ENCODE measurements at regions not wholly inside any gene's neighbourhood (a gene's known extent, or its start where the extent isn't known, plus 50 kb on each side); places are given as distances from the start of the nearest gene placed in this dataset.
"Not testable (repeated sequence)": the region's sequence is repeated elsewhere in the genome, so short reads cannot be mapped to it uniquely, and the experiment has no call there.

DNA sequence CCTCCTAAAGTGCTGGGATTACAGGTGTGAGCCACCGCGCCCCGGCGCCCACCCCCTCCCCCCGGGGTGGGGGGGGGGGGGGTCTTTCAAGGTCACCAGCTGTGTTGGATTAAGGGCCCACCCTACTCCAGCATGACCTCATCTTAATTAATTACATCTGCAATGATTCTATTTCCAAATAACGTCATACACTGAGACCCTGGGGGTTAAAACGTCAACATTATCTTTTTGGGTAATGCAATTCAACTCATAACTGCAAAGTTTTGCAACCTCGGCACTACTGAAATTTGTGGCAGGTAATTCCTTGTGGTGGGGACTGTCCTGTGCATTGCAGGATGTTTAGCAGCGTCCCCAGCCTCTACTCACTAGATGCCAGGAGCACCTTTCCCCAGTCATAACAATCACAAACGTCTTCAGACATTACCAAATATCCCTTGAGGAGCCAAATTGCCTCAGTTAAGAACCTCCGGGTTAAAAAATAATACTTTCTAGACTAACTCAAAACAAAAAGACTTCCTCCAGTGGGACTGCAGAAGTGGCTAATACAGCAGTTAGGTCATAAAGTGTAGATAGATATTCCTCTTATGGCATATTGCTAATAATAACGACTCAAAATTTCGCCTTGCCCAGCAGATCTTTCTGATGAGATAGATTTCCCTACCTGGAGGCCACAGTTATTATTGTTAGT, 233.0 kb upstream of the KAZN start:
- DNase-seq = no peak

DNA sequence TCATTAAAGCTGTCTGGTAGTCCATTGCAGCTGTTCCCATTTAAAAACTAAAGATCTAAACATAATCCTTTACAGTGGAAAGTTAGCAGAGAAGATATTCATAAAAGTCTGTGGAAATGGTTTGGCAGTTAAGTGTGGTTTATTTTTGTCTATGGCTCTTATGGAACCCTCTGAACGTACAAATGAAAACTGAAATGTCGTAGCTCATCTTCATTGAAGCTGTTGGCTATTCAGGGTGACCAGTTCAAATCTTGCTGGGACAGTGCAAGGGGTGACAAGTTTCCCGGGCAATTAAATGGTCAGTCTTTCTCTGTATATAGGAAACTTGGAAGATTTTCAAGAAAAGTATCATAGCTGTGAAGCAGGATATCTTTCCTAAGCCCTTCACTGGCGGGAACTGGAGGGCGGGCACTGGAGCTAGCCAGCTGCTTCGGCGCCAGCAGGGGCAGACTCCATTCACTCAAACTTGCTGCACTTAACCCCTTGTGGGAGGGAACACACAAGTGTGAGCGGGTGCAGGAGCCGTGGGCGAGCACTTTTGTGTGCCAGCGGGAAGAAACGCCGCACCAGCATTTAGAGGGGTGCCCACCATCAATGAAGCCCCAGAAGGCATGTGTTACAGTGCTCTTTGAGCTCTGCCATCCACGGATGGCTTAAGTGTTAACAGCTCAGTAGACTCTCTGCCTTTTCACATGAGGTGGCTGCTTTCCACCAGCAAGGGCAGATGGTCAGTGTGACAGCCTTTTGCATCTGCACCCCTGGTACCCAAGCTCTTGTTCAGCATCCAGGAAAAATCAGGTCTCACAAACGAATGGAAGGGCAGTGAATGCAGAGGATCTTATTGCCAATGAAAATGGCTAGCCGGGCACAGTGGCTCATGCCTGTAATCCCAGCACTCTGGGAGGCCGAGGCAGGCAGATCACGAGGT, 232.1 kb upstream of the KAZN start:
- no peak for DNase-seq

- DNase-seq = no peak
Observed at GRCh38 chr1:14367451-14367850, 231.0 kb upstream of the KAZN start.

- no peak for DNase-seq
Observed at GRCh38 chr1:14369526-14370213, 228.8 kb upstream of the KAZN start.

GRCh38 chr1:14371771-14372497, 226.6 kb upstream of the KAZN start:
- DNase-seq = no peak

- no peak for DNase-seq
Observed at GRCh38 chr1:14372526-14372925, 226.0 kb upstream of the KAZN start.

GRCh38 chr1:14373081-14373758, 225.3 kb upstream of the KAZN start:
- no peak for DNase-seq

DNA sequence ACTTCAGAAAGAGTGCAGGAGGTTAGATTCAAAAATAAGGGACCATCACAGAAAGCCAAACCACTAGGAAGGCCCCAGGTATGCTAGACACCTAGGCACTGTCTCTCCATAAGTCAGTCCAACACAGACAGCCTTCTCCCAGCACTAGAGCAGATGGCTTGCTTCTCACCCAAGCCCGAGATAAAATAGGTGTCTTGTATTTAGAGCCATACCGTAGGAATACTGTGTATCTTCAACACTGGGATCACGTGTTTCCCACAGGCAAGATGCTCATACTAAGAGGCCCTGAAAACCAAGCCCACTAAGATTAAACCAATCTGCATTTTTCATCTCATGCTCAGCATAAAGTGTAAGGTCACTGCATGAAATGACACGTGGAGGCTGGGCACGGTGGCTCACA, 223.3 kb upstream of the KAZN start:
- DNase-seq = no peak

GRCh38 chr1:14377386-14377785, 221.1 kb upstream of the KAZN start:
- no peak for DNase-seq

- no peak for DNase-seq
Observed at GRCh38 chr1:14380408-14380807, 218.1 kb upstream of the KAZN start.

DNA sequence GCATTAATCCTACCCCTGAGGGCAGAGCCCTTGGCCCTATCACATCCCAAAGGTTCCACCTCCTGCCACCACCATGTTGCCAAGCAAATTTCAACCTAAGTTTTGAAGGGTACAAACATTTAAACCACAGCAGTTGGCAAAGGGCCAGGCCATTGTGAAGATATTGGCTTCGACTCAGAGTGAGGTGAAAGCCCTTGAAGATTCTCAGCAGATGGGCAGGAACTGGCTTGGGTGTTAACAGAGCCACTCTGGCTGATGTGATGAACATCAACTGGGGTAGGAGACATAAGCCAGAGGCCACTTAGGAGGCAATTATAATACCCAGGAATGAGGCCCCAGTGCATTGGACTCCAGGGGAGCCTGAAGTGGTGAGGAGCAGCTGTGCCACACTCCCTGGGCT, 207.7 kb upstream of the KAZN start:
- DNase-seq = no peak

DNA sequence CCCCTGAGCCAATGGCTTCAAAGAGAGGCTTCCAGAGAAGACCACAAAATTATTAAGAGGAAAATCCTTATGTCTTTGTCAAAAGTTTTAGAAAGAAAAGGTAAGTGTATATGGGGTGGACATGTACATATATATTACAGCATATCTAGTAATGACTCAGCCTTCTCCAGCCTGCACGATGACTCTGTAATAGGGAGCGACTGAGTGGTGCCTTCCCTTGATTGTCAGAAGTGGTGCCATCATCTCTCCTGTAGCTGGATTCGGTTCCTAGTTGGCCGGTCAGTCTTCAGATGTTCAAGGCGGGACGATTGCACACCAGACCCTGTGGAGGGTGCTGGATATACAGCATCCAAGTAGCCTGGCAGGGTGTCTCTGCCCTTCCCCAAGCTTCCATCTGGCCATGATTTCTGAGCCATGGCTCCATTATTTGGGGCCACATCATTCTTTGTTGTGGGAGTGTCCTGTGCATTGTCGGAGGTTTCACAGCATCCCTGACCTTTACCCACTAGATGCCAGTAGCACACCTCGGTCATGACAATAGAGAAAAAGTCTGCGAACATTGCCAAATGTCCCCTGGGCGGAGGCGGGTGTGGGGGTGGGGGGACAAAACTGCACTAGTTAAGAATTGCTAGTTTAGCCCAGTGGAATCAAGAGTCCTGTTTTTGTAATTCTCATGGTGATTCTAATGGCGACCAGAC, 206.2 kb upstream of the KAZN start:
- DNase-seq = no peak

- no peak for DNase-seq
Observed at GRCh38 chr1:14392859-14393365, 205.6 kb upstream of the KAZN start.

- DNase-seq = no peak
Observed at GRCh38 chr1:14396100-14396499, 202.4 kb upstream of the KAZN start.

DNA sequence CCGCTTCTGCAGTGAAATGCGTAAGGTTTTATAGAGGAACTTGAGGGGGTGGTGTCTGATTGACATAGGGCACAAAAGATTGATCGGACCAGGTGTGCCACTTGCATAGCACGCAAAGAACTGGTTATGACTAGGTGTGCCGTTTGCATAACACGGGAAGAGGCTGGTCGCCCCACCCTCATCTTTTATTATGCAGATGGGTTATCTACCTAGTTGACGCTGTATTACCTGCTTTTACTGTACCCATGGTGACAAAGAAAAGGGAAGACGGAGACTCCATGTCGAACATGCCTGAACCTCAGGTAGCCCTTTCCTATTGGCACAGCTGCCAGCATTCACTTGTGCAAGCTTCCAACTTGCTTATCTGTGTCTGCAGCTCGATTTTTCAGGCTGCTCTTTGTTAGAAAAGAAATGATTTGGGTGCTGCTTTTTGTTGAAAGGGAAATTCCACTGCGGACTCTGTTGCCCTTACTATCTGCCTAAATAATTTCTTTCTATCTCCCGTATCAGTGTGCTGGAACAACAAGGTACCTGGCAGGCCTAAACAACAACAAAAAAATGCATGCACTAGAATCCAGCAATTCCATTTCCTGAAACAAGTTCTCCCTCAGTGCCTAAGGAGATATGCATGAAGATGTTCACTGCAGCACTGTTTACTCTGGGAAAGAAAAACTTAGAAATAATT, 194.4 kb upstream of the KAZN start:
- no peak for DNase-seq

- no peak for DNase-seq
Observed at GRCh38 chr1:14404862-14405301, 193.6 kb upstream of the KAZN start.

DNA sequence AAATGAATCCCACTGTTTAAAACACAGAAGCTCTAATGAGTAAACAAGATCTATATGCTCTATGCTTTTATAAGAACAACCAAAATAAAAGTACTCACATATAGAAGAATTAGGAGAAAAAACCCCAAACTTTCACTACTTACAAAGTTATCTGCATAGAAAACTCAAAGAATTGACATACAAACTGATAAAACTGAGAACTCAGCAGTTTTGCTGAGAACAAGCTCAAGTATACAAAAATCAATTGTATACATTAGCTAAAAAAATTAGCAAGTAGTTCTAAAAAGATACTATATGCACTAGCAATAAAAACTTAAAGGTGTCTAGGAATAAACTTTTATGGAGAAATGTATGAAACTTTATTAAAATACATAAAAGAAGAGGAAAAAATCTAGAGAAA, 186.2 kb upstream of the KAZN start:
- DNase-seq = no peak

DNA sequence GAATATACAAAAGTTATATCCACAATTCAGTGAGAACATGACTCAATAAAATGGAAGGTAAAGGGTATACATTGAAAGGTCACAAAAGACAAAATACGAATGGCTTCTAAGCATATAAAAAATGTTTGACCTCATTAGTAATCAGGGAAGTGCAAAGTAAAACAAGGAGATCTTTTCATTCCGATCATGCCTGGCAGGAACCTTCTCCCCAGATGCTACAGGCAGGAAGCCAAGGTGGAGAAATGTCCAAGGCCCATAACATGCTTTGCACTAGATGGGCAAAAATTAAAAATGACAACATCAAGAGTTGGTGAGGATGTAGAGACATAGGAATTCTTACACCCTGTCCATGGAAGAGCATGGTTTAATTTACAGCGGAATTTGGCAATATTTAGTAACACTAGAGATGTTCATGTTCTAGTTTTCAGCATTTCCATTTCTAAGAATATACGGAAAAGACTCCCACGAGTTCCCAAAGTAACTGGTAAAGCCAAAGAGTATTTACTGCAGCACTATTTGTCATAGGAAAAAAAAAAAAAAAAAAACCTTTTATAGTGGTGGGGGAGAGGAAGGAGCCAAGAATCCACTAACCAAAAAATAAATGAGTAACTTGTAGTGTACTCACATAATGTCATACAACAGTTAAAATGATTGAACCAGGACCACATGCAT, 184.5 kb upstream of the KAZN start:
- no peak for DNase-seq

GRCh38 chr1:14415396-14415795, 183.1 kb upstream of the KAZN start:
- DNase-seq = no peak

- DNase-seq = not testable (repeated sequence)
Observed at GRCh38 chr1:14419778-14420218, 178.7 kb upstream of the KAZN start.

Measured in GF-D8 (cell line).